GM23338 (cell line): ENCODE measurements at regions not wholly inside any gene's neighbourhood (a gene's known extent, or its start where the extent isn't known, plus 50 kb on each side); places are given as distances from the start of the nearest gene placed in this dataset.

Experiments
- ATAC-seq: fragments of 200-7000 bp; cut with Tn5 transposase; 3 replicates; pipeline ENCODE4 v1.9.1; 2020
- DNase-seq: peaks from one replicate; pipeline ENCODE4 v3.0.0-alpha.2; 2015; ENCODE audit warnings: low spot score
- H2AFZ ChIP-seq: fragments of 200-600 bp; sonication (generic); 2 replicates; pipeline ENCODE4 v1.8.0; 2016; ENCODE audit warnings: antibody characterized with exemption, mild to moderate bottlenecking, moderate library complexity
- H3F3A ChIP-seq: fragments of 200-600 bp; sonication (generic); replicated peaks from 2 replicates; pipeline ENCODE4 v1.8.0; 2017; ENCODE audit warnings: antibody characterized with exemption, mixed run types, low read depth
- H3K27ac ChIP-seq: fragments of 200-600 bp; sonication (generic); 2 replicates; pipeline ENCODE4 v1.6.1; 2016; ENCODE audit warnings: low read depth
- H3K27me3 ChIP-seq: fragments of 200-600 bp; sonication (generic); 2 replicates; pipeline ENCODE4 v1.8.0; 2016; ENCODE audit warnings: mild to moderate bottlenecking, mixed run types, moderate library complexity; ENCODE audit not compliant: insufficient read depth
- H3K36me3 ChIP-seq: fragments of 200-600 bp; sonication (generic); 2 replicates; pipeline ENCODE4 v1.8.0; 2016; ENCODE audit warnings: mild to moderate bottlenecking; ENCODE audit not compliant: insufficient read depth
- H3K4me1 ChIP-seq: fragments of 200-600 bp; sonication (generic); 2 replicates; pipeline ENCODE4 v1.8.0; 2016; ENCODE audit warnings: mild to moderate bottlenecking, moderate library complexity; ENCODE audit not compliant: insufficient read depth
- H3K4me2 ChIP-seq: fragments of 200-600 bp; sonication (generic); 2 replicates; pipeline ENCODE4 v1.7.1; 2017; ENCODE audit warnings: mixed run types
- H3K4me3 ChIP-seq: fragments of 200-600 bp; sonication (generic); 2 replicates; pipeline ENCODE4 v1.6.1; 2016; ENCODE audit warnings: mixed run types
- H3K79me2 ChIP-seq: fragments of 200-600 bp; sonication (generic); replicated peaks from 2 replicates; pipeline ENCODE4 v1.8.0; 2017; ENCODE audit warnings: mild to moderate bottlenecking; ENCODE audit not compliant: insufficient read depth
- H3K9me2 ChIP-seq: fragments of 200-600 bp; sonication (generic); 2 replicates; pipeline ENCODE4 v1.8.0; 2017; ENCODE audit not compliant: insufficient read depth
- H4K20me1 ChIP-seq: fragments of 200-600 bp; sonication (generic); replicated peaks from 2 replicates; pipeline ENCODE4 v1.8.0; 2017; ENCODE audit warnings: mild to moderate bottlenecking; ENCODE audit not compliant: insufficient read depth
- H3K27ac Mint-ChIP-seq: 2 replicates; pipeline ENCODE4 v1.8.0; 2020; ENCODE audit warnings: inconsistent platforms, mild to moderate bottlenecking, moderate library complexity, mixed read lengths
- H3K27me3 Mint-ChIP-seq: 3 replicates; pipeline ENCODE4 v1.8.0; 2022; ENCODE audit warnings: low read depth, mild to moderate bottlenecking, moderate library complexity, mixed read lengths, inconsistent platforms; ENCODE audit not compliant: insufficient read depth, poor library complexity
- H3K36me3 Mint-ChIP-seq: 3 replicates; pipeline ENCODE4 v1.8.0; 2021; ENCODE audit warnings: low read depth, mild to moderate bottlenecking, inconsistent platforms, moderate library complexity, mixed read lengths
- H3K4me1 Mint-ChIP-seq: 3 replicates; pipeline ENCODE4 v1.8.0; 2020; ENCODE audit warnings: mild to moderate bottlenecking, inconsistent platforms, mixed read lengths
- H3K4me3 Mint-ChIP-seq: 3 replicates; pipeline ENCODE4 v1.8.0; 2021; ENCODE audit warnings: moderate library complexity, mild to moderate bottlenecking, inconsistent platforms, mixed read lengths
- H3K9me3 Mint-ChIP-seq: 3 replicates; pipeline ENCODE4 v1.8.0; 2020; ENCODE audit warnings: moderate library complexity, mild to moderate bottlenecking, inconsistent platforms, mixed read lengths
- CREB1 ChIP-seq: fragments of 250-450 bp; sonication (Bioruptor Pico); IDR thresholded peaks from 2 replicates; pipeline ENCODE4 v1.5.0; 2020; ENCODE audit warnings: low read depth, mild to moderate bottlenecking, moderate library complexity
- EZH2 ChIP-seq: fragments of 200-600 bp; sonication (generic); IDR thresholded peaks from one replicate; pipeline ENCODE4 v1.8.0; 2017; ENCODE audit warnings: antibody characterized with exemption, mild to moderate bottlenecking, low read depth; ENCODE audit not compliant: unreplicated experiment
- JUNB ChIP-seq: IDR thresholded peaks from one replicate; pipeline ENCODE4 v1.6.1; 2016; ENCODE audit warnings: antibody characterized with exemption; ENCODE audit not compliant: unreplicated experiment
- NANOG ChIP-seq: IDR thresholded peaks from 2 replicates; pipeline ENCODE4 v1.6.1; 2016; ENCODE audit warnings: antibody characterized with exemption, borderline replicate concordance
- STAT1 ChIP-seq: IDR thresholded peaks from one replicate; pipeline ENCODE4 v1.6.1; 2016; ENCODE audit warnings: antibody characterized with exemption; ENCODE audit not compliant: unreplicated experiment
- ZNF331 ChIP-seq: fragments of 250-450 bp; sonication (Bioruptor Pico); IDR thresholded peaks from 2 replicates; pipeline ENCODE4 v1.5.0; 2020; ENCODE audit warnings: low read depth, mild to moderate bottlenecking, moderate library complexity
- ZNF462 ChIP-seq: fragments of 250-450 bp; sonication (Bioruptor Pico); IDR thresholded peaks from 2 replicates; pipeline ENCODE4 v1.5.0; 2020; ENCODE audit warnings: mild to moderate bottlenecking, moderate library complexity
- TF ChIP-seq, protein P1 (sequence below), 2 experiments: fragments of 200-600 bp in 1 of 2; sonication (generic) in 1 of 2; conservative IDR thresholded peaks; 2 replicates each; pipeline versions ENCODE4 v1.5.1 to v1.6.1; 2016 to 2017; ENCODE audit warnings: antibody characterized with exemption in 2 of 2, low read depth in 2 of 2, mild to moderate bottlenecking in 2 of 2, moderate library complexity in 1 of 2
- TF ChIP-seq, protein P2 (sequence below): IDR thresholded peaks from one replicate; pipeline ENCODE4 v1.6.1; 2018; ENCODE audit warnings: antibody characterized with exemption; ENCODE audit not compliant: unreplicated experiment

DNA sequence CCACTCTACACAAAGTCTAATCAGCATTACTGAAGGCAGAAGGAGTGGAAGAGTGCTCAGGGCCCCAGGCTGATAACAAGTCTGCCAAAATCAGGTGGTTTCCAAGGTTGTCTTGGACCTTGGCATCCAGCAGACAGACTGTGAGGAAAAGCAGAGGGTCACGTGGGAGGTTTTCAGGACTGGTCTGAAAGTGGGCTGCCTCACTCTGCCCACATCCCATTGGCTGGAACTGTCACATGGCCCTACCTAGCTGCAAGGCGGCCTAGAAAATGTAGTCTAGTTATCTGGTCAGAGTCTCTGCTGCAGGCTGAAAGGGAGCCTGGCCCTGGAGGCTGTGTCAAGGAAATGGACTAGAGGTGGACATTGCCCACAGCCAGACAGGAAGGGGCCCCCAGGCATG lies 310.7 kb upstream of the ASIC2 start (continued):
- no peak for TF ChIP-seq EZH2
- no peak for TF ChIP-seq CREB1 (CRISPR knock-in tag)
- TF ChIP-seq ZNF331 (CRISPR knock-in tag) = no peak
- no peak for TF ChIP-seq JUNB
- TF ChIP-seq STAT1 = no peak
- no peak for TF ChIP-seq NANOG
- TF ChIP-seq, protein P1, sequence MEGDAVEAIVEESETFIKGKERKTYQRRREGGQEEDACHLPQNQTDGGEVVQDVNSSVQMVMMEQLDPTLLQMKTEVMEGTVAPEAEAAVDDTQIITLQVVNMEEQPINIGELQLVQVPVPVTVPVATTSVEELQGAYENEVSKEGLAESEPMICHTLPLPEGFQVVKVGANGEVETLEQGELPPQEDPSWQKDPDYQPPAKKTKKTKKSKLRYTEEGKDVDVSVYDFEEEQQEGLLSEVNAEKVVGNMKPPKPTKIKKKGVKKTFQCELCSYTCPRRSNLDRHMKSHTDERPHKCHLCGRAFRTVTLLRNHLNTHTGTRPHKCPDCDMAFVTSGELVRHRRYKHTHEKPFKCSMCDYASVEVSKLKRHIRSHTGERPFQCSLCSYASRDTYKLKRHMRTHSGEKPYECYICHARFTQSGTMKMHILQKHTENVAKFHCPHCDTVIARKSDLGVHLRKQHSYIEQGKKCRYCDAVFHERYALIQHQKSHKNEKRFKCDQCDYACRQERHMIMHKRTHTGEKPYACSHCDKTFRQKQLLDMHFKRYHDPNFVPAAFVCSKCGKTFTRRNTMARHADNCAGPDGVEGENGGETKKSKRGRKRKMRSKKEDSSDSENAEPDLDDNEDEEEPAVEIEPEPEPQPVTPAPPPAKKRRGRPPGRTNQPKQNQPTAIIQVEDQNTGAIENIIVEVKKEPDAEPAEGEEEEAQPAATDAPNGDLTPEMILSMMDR (conservative IDR thresholded peaks at IDR 0.05; ENCODE audit: low read depth in 2 of 2) = no peak
- TF ChIP-seq, protein P2, sequence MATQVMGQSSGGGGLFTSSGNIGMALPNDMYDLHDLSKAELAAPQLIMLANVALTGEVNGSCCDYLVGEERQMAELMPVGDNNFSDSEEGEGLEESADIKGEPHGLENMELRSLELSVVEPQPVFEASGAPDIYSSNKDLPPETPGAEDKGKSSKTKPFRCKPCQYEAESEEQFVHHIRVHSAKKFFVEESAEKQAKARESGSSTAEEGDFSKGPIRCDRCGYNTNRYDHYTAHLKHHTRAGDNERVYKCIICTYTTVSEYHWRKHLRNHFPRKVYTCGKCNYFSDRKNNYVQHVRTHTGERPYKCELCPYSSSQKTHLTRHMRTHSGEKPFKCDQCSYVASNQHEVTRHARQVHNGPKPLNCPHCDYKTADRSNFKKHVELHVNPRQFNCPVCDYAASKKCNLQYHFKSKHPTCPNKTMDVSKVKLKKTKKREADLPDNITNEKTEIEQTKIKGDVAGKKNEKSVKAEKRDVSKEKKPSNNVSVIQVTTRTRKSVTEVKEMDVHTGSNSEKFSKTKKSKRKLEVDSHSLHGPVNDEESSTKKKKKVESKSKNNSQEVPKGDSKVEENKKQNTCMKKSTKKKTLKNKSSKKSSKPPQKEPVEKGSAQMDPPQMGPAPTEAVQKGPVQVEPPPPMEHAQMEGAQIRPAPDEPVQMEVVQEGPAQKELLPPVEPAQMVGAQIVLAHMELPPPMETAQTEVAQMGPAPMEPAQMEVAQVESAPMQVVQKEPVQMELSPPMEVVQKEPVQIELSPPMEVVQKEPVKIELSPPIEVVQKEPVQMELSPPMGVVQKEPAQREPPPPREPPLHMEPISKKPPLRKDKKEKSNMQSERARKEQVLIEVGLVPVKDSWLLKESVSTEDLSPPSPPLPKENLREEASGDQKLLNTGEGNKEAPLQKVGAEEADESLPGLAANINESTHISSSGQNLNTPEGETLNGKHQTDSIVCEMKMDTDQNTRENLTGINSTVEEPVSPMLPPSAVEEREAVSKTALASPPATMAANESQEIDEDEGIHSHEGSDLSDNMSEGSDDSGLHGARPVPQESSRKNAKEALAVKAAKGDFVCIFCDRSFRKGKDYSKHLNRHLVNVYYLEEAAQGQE = no peak

DNA sequence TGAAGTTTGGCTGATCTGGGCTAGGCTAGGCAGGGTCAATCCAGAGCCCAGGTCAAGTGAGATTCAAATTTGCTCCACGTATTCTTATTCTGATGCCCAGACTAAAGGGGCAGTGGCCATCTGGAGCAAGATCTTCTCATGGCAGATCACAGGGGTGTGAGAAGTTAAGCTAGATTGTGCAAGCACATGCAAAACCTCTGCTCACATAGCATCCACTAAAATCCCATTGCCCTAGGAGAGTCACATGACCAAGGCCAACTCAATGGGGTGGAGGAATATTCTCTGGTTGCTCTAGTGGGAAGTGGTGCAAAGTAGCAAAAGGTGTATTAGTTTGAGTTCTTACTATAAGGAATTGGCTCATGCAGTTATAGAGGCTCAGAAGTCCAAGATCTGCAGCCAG lies 318.4 kb upstream of the ASIC2 start:
- Histone ChIP-seq H3K27me3 (no peaks in the 10 kb centered on the region), H3K9me2 (no peaks in the 10 kb centered on the region), H4K20me1 (no peaks in the 10 kb centered on the region), H3K4me3 (no peak overlapping the region), H3K27ac (no peak overlapping the region), H3K4me1 (no peaks in the 10 kb centered on the region), H3K4me2 (no peak overlapping the region), H2AFZ (no peak overlapping the region), H3K79me2 (no peaks in the 10 kb centered on the region), H3K36me3 (no peaks in the 10 kb centered on the region), H3F3A (no peaks in the 10 kb centered on the region)
- Mint-ChIP-seq H3K27me3 (no peaks in the 10 kb centered on the region), H3K27ac (no peak overlapping the region), H3K9me3 (no peaks in the 10 kb centered on the region), H3K36me3 (no peaks in the 10 kb centered on the region), H3K4me3 (no peak overlapping the region), H3K4me1 (no peaks in the 10 kb centered on the region)
- no peak for DNase-seq
- ATAC-seq = no peak
- TF ChIP-seq CREB1 (CRISPR knock-in tag) (no peak), ZNF331 (CRISPR knock-in tag) (no peak), ZNF462 (CRISPR knock-in tag) (no peak), EZH2 (no peak), STAT1 (no peak)
- TF ChIP-seq, protein P2 = no peak
